Mesenchymal stem cell (in vitro differentiated cells and primary cell): ENCODE measurements at regions not wholly inside any gene's neighbourhood (a gene's known extent, or its start where the extent isn't known, plus 50 kb on each side); places are given as distances from the start of the nearest gene placed in this dataset.

Source experiments
- DNase-seq: peaks from one replicate; pipeline ENCODE4 v3.0.0-alpha.2; 2013
- H2AFZ ChIP-seq: one replicate; pipeline ENCODE4 v1.6.1; 2013; ENCODE audit warnings: low read depth, mild to moderate bottlenecking, control low read depth, inconsistent platforms, low read length, moderate library complexity
- H2AK5ac ChIP-seq: 2 replicates; pipeline ENCODE4 v1.6.1; 2013; ENCODE audit warnings: low read length, moderate library complexity, mild to moderate bottlenecking, inconsistent platforms; ENCODE audit not compliant: severe bottlenecking
- H2BK120ac ChIP-seq: one replicate; pipeline ENCODE4 v1.6.1; 2013; ENCODE audit warnings: low read depth, mild to moderate bottlenecking, inconsistent platforms, low read length, moderate library complexity
- H2BK12ac ChIP-seq, 2 experiments: one replicate each; pipeline ENCODE4 v1.6.1; 2013; ENCODE audit warnings: inconsistent platforms in 2 of 2, low read length in 2 of 2, mild to moderate bottlenecking in 2 of 2, moderate library complexity in 2 of 2, control low read depth in 1 of 2
- H2BK15ac ChIP-seq: one replicate; pipeline ENCODE4 v1.6.1; 2013; ENCODE audit warnings: mild to moderate bottlenecking, low read depth, inconsistent platforms; ENCODE audit not compliant: poor library complexity, severe bottlenecking
- H2BK5ac ChIP-seq: 2 replicates; pipeline ENCODE4 v1.6.1; 2013; ENCODE audit warnings: low read depth, mild to moderate bottlenecking, low read length, control low read depth, inconsistent platforms; ENCODE audit not compliant: poor library complexity, severe bottlenecking
- H3K14ac ChIP-seq, 2 experiments: one replicate each; pipeline ENCODE4 v1.6.1; 2013; ENCODE audit warnings: inconsistent platforms in 2 of 2, low read length in 2 of 2, control low read depth in 1 of 2, mild to moderate bottlenecking in 1 of 2, moderate library complexity in 1 of 2
- H3K18ac ChIP-seq, 2 experiments: one replicate each; pipeline ENCODE4 v1.6.1; 2013; ENCODE audit warnings: inconsistent platforms in 2 of 2, low read length in 2 of 2, control low read depth in 1 of 2, low read depth in 1 of 2, mild to moderate bottlenecking in 1 of 2
- H3K23ac ChIP-seq, 2 experiments: one replicate each; pipeline ENCODE4 v1.6.1; 2013; ENCODE audit warnings: inconsistent platforms in 2 of 2, low read length in 2 of 2, mild to moderate bottlenecking in 2 of 2, moderate library complexity in 2 of 2, control low read depth in 1 of 2
- H3K27ac ChIP-seq: 2 replicates; pipeline ENCODE4 v1.5.1; 2013; ENCODE audit warnings: mild to moderate bottlenecking, moderate library complexity, low read length, control low read depth, inconsistent platforms; ENCODE audit not compliant: poor library complexity, severe bottlenecking
- H3K27me3 ChIP-seq, 2 experiments: 2 replicates each; pipeline versions ENCODE4 v1.6.1 to v1.7.0; 2013; ENCODE audit warnings: low read length in 2 of 2, mild to moderate bottlenecking in 2 of 2, moderate library complexity in 2 of 2, control low read depth in 1 of 2, inconsistent platforms in 1 of 2; ENCODE audit not compliant: control insufficient read depth in 1 of 2, insufficient read depth in 1 of 2
- H3K36me3 ChIP-seq, 2 experiments: 2 replicates each; pipeline versions ENCODE4 v1.6.1 to v1.7.0; 2013; ENCODE audit warnings: low read length in 2 of 2, control low read depth in 1 of 2, inconsistent platforms in 1 of 2, low read depth in 1 of 2, mild to moderate bottlenecking in 1 of 2; ENCODE audit not compliant: insufficient read depth in 2 of 2, control insufficient read depth in 1 of 2
- H3K4ac ChIP-seq, 2 experiments: one replicate each; pipeline ENCODE4 v1.6.1; 2013; ENCODE audit warnings: inconsistent platforms in 2 of 2, low read length in 2 of 2, mild to moderate bottlenecking in 2 of 2, moderate library complexity in 2 of 2, control low read depth in 1 of 2, low read depth in 1 of 2
- H3K4me1 ChIP-seq: 2 replicates; pipeline ENCODE4 v1.6.1; 2013; ENCODE audit warnings: low read depth, low read length, control low read depth; ENCODE audit not compliant: control insufficient read depth, insufficient read depth
- H3K4me2 ChIP-seq: 2 replicates; pipeline ENCODE4 v1.6.1; 2013; ENCODE audit warnings: low read length, mild to moderate bottlenecking, inconsistent platforms; ENCODE audit not compliant: poor library complexity, severe bottlenecking
- H3K4me3 ChIP-seq, 2 experiments: 2 replicates each; pipeline versions ENCODE4 v1.5.1 to v1.7.0; 2013; ENCODE audit warnings: low read length in 2 of 2, mild to moderate bottlenecking in 2 of 2, control low read depth in 1 of 2, low read depth in 1 of 2; ENCODE audit not compliant: insufficient read depth in 1 of 2
- H3K79me1 ChIP-seq: replicated peaks from 2 replicates; pipeline ENCODE4 v1.6.1; 2013; ENCODE audit warnings: mild to moderate bottlenecking, control low read depth, low read length, inconsistent platforms; ENCODE audit not compliant: poor library complexity, severe bottlenecking
- H3K9ac ChIP-seq: 2 replicates; pipeline ENCODE4 v1.7.0; 2013; ENCODE audit warnings: mild to moderate bottlenecking, low read length, moderate library complexity
- H3K9me3 ChIP-seq: 2 replicates; pipeline ENCODE4 v1.7.0; 2013; ENCODE audit warnings: mild to moderate bottlenecking, low read length; ENCODE audit not compliant: control insufficient read depth
- H4K8ac ChIP-seq: one replicate; pipeline ENCODE4 v1.6.1; 2013; ENCODE audit warnings: inconsistent platforms, mild to moderate bottlenecking, low read length, moderate library complexity
- H4K91ac ChIP-seq: one replicate; pipeline ENCODE4 v1.6.1; 2013; ENCODE audit warnings: mild to moderate bottlenecking, low read length, inconsistent platforms
- WGBS: methylation state at CpG from one replicate; pipeline ENCODE4 v1.1.7; 2013; ENCODE audit warnings: mixed read lengths; 5-methylcytosine and 5-hydroxymethylcytosine counted together

DNA sequence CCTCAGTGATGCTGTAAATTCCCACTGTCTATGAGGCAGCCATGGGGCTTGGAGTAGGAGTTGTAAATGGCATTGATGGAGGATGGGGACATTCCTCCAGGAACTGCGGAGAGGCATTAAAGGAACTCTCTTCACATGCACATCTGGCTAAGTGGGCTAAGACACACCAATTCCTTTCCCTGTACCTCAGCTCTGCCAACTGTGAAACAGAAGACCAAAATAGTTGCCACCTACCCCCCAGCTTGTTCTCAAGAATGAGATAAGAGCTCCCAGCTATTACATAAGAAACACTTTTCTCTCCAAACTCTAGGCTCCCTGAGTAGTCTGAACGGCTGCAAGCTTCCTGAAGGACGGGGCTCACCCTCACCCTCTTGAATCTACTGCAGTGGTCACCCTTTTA lies 144.6 kb upstream of the SLC30A5 start:
- Histone ChIP-seq H3K36me3 (no peaks in the 10 kb centered on the region), H4K8ac (no peak overlapping the region), H3K9me3 (no peaks in the 10 kb centered on the region), H3K9ac (no peak overlapping the region), H2BK15ac (no peak overlapping the region), H3K4me1 (no peaks in the 10 kb centered on the region), H3K18ac (no peak overlapping the region), H2AK5ac (no peak overlapping the region), H2BK5ac (no peak overlapping the region), H3K27ac (no peak overlapping the region), H3K23ac (no peak overlapping the region), H4K91ac (no peak overlapping the region), H2BK120ac (no peak overlapping the region), H3K79me1 (no peaks in the 10 kb centered on the region), H3K4ac (no peak overlapping the region), H3K14ac (no peak overlapping the region), H3K4me2 (no peak overlapping the region), H3K4me3 (no peak overlapping the region), H2AFZ (no peak overlapping the region), H2BK12ac (no peak overlapping the region), H3K27me3 (peaks cover 33 to 34% of the 10 kb centered on the region in 2 experiments)
- no peak for DNase-seq
- 77% methylated on average over 3 of the region's 3 CpGs for WGBS

DNA sequence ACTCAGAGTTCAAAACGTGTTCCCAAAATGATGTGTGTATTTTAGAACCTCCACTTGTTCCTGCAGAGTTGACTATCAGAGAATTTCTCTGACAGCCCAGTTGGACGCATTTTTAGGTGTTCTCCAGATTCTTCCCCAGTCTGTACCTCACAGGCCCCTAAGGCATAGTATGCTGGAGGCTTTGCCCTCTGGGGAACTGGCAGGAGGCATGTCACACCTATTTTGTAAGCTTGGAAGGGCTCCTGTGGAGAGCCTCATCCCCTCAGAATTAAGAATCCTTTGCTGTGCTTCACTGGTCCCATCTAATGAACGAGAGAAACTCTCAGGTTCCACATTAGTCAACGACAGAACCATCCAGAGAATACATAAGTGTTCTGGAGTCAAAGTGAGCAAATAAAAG lies 144.1 kb upstream of the SLC30A5 start:
- H3K79me1 ChIP-seq: no peaks in the 10 kb centered on the region
- H2BK15ac ChIP-seq: no peak overlapping the region
- no peak for DNase-seq

GRCh38 chr5:68950125-68950524 lies 143.7 kb upstream of the SLC30A5 start:
- Histone ChIP-seq H3K27ac (no peak overlapping the region), H3K18ac (no peak overlapping the region), H2AFZ (no peak overlapping the region), H3K36me3 (no peaks in the 10 kb centered on the region), H4K91ac (no peak overlapping the region), H3K4me3 (no peak overlapping the region), H3K27me3 (peaks cover 33 to 34% of the 10 kb centered on the region in 2 experiments), H3K14ac (no peak overlapping the region), H3K4ac (no peak overlapping the region), H3K4me2 (no peak overlapping the region), H2AK5ac (no peak overlapping the region), H2BK15ac (no peak overlapping the region), H3K4me1 (no peaks in the 10 kb centered on the region), H2BK12ac (no peak overlapping the region), H3K79me1 (no peaks in the 10 kb centered on the region), H4K8ac (no peak overlapping the region), H3K9ac (no peak overlapping the region), H3K9me3 (no peaks in the 10 kb centered on the region), H3K23ac (no peak overlapping the region), H2BK120ac (no peak overlapping the region), H2BK5ac (no peak overlapping the region)
- WGBS: 61% methylated on average over 4 of the region's 6 CpGs
- no peak for DNase-seq

More for the DNA sequence above, 144.1 kb upstream of the SLC30A5 start:
- H3K4me3 ChIP-seq: no peak overlapping the region
- no peak overlapping the region for H3K14ac ChIP-seq
- no peak overlapping the region for H2AK5ac ChIP-seq
- H2BK12ac ChIP-seq: no peak overlapping the region
- H3K27me3 ChIP-seq: peaks cover 33 to 34% of the 10 kb centered on the region in 2 experiments
- 64% methylated on average over 4 of the region's 4 CpGs for WGBS
- no peak overlapping the region for H2AFZ ChIP-seq
- H2BK5ac ChIP-seq: no peak overlapping the region
- no peaks in the 10 kb centered on the region for H3K4me1 ChIP-seq
- no peak overlapping the region for H3K27ac ChIP-seq
- no peak overlapping the region for H3K9ac ChIP-seq
- no peak overlapping the region for H4K91ac ChIP-seq
- H3K36me3 ChIP-seq: no peaks in the 10 kb centered on the region
- H3K4ac ChIP-seq: no peak overlapping the region
- no peak overlapping the region for H3K23ac ChIP-seq
- no peak overlapping the region for H3K4me2 ChIP-seq
- H3K9me3 ChIP-seq: no peaks in the 10 kb centered on the region
- no peak overlapping the region for H2BK120ac ChIP-seq
- H4K8ac ChIP-seq: no peak overlapping the region
- H3K18ac ChIP-seq: no peak overlapping the region

GRCh38 chr5:68950930-68951329 lies 142.9 kb upstream of the SLC30A5 start:
- H3K9ac ChIP-seq: no peak overlapping the region

More at GRCh38 chr5:68950930-68951329, 142.9 kb upstream of the SLC30A5 start:
- Histone ChIP-seq H2BK120ac (no peak overlapping the region), H2BK5ac (no peak overlapping the region), H2AFZ (no peak overlapping the region), H4K8ac (no peak overlapping the region), H3K14ac (no peak overlapping the region), H3K27ac (no peak overlapping the region), H4K91ac (no peak overlapping the region), H3K4me1 (no peaks in the 10 kb centered on the region), H3K36me3 (no peaks in the 10 kb centered on the region), H3K9me3 (no peaks in the 10 kb centered on the region), H2BK15ac (no peak overlapping the region), H3K27me3 (peaks cover 33% of the 10 kb centered on the region in 2 experiments), H3K4me2 (no peak overlapping the region), H2BK12ac (no peak overlapping the region), H3K79me1 (no peaks in the 10 kb centered on the region), H2AK5ac (no peak overlapping the region), H3K4me3 (no peak overlapping the region), H3K18ac (no peak overlapping the region), H3K4ac (no peak overlapping the region), H3K23ac (no peak overlapping the region)
- 100% methylated on average over 1 of the region's 1 CpG for WGBS
- no peak for DNase-seq
